ENCODE measurements at regions not wholly inside any gene's neighbourhood (a gene's known extent, or its start where the extent isn't known, plus 50 kb on each side); places are given as distances from the start of the nearest gene placed in this dataset.

DNA sequence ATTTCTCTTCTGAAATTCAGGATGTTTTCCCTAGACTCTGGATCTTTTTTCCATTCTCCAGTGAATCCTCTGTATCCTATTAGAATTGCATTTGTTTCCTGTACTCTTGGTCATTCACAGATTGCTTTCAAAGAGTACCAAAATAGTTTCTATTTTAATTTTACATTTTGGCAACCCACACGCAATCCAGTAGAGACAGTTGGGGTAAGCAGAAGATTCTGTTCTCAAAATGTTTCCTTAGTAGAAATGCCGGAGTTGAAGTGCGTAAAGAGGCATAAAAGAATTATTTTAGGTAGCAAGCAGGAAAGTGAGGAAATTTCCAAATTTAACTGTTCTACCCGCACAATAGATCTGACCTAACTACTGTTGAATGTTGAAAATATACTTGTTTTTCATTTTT lies 842.4 kb downstream of the LUZP2 start:
- TF ChIP-seq, protein P1, sequence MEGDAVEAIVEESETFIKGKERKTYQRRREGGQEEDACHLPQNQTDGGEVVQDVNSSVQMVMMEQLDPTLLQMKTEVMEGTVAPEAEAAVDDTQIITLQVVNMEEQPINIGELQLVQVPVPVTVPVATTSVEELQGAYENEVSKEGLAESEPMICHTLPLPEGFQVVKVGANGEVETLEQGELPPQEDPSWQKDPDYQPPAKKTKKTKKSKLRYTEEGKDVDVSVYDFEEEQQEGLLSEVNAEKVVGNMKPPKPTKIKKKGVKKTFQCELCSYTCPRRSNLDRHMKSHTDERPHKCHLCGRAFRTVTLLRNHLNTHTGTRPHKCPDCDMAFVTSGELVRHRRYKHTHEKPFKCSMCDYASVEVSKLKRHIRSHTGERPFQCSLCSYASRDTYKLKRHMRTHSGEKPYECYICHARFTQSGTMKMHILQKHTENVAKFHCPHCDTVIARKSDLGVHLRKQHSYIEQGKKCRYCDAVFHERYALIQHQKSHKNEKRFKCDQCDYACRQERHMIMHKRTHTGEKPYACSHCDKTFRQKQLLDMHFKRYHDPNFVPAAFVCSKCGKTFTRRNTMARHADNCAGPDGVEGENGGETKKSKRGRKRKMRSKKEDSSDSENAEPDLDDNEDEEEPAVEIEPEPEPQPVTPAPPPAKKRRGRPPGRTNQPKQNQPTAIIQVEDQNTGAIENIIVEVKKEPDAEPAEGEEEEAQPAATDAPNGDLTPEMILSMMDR (conservative IDR thresholded peaks at IDR 0.05 in 1 of 2, IDR thresholded peaks at IDR 0.05 in 1 of 2; ENCODE audit: low read depth in 1 of 2, low read length in 2 of 2): no peak
- no peak for TF ChIP-seq EZH2 (IDR thresholded peaks at IDR 0.05; ENCODE audit: low read length, missing control alignments)

Measured in fibroblast of lung (primary cell).